HG03066 (cell line): ENCODE measurements at regions not wholly inside any gene's neighbourhood (a gene's known extent, or its start where the extent isn't known, plus 50 kb on each side); places are given as distances from the start of the nearest gene placed in this dataset.

Experiments
- ATAC-seq: cut with Tn5 transposase; IDR thresholded peaks from one replicate; pipeline ENCODE4 v1.9.1; 2021; ENCODE audit warnings: low read depth; ENCODE audit not compliant: unreplicated experiment

GRCh38 chr16:79784007-79784406 lies 183.5 kb upstream of the MAF start:
- no peak for ATAC-seq

- no peak for ATAC-seq
These were observed 177.1 kb upstream of the MAF start for GRCh38 chr16:79777679-79778078.

GRCh38 chr16:79776243-79776847 lies 175.8 kb upstream of the MAF start:
- ATAC-seq, result no peak

- no peak for ATAC-seq
These were observed 172.2 kb upstream of the MAF start for GRCh38 chr16:79772784-79773183.

GRCh38 chr16:79772048-79772447 lies 171.5 kb upstream of the MAF start:
- ATAC-seq, result no peak

- peak; percentile 98 for ATAC-seq
These were observed 169.9 kb upstream of the MAF start for GRCh38 chr16:79770244-79771064.

GRCh38 chr16:79769928-79770243 lies 169.3 kb upstream of the MAF start:
- ATAC-seq, result no peak

- ATAC-seq, result no peak
These were observed 168.9 kb upstream of the MAF start for GRCh38 chr16:79769270-79769927.

GRCh38 chr16:79768276-79768970 lies 167.9 kb upstream of the MAF start:
- no peak for ATAC-seq

- no peak for ATAC-seq
These were observed 167.1 kb upstream of the MAF start for GRCh38 chr16:79767421-79768275.

- no peak for ATAC-seq
These were observed 165.4 kb upstream of the MAF start for GRCh38 chr16:79765901-79766394.

- ATAC-seq, result no peak
These were observed 164.9 kb upstream of the MAF start for GRCh38 chr16:79765431-79765830.

- no peak for ATAC-seq
These were observed 164.0 kb upstream of the MAF start for GRCh38 chr16:79764415-79765110.

GRCh38 chr16:79762217-79762616 lies 161.7 kb upstream of the MAF start:
- no peak for ATAC-seq

- ATAC-seq, result no peak
These were observed 158.2 kb upstream of the MAF start for GRCh38 chr16:79758615-79759346.

GRCh38 chr16:79757968-79758367 lies 157.4 kb upstream of the MAF start:
- no peak for ATAC-seq

- ATAC-seq, result no peak
These were observed 156.6 kb upstream of the MAF start for GRCh38 chr16:79757163-79757562.

- ATAC-seq, result no peak
These were observed 156.0 kb upstream of the MAF start for GRCh38 chr16:79756571-79756970.

- no peak for ATAC-seq
These were observed 154.0 kb upstream of the MAF start for GRCh38 chr16:79754501-79754900.
